ENCODE measurements at regions not wholly inside any gene's neighbourhood (a gene's known extent, or its start where the extent isn't known, plus 50 kb on each side); places are given as distances from the start of the nearest gene placed in this dataset.
"Not testable (repeated sequence)": the region's sequence is repeated elsewhere in the genome, so short reads cannot be mapped to it uniquely, and the experiment has no call there.

- DNase-seq: no peak
Measured at GRCh38 chr4:170979736-170980135, 833.5 kb upstream of the GALNTL6 start.

- no peak for DNase-seq
Measured at GRCh38 chr4:170978990-170979389, 834.2 kb upstream of the GALNTL6 start.

- DNase-seq: no peak
Measured at GRCh38 chr4:170949084-170949483, 859.3 kb upstream of the AADAT start.

- DNase-seq: no peak
Measured at GRCh38 chr4:170940043-170940724, 850.4 kb upstream of the AADAT start.

GRCh38 chr4:170938588-170938987 lies 848.8 kb upstream of the AADAT start:
- no peak for DNase-seq

DNA sequence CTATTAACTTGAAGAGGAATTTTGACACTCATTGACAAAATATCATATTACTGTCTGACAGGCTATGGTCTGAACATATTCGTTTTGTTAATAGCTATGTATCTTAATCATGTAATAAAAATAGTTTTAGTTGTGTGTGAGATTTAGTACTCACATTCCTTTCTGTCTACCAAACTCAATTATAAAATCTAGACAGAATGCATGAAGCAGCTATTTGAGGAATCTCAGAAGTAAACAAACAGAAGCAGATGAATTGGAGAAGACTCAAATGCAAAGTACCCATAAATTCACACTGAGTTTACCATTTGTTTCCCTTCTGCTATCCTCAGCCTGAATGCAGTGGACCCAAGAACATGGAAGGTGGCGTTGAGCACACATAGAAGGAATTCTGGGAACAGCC lies 841.6 kb upstream of the AADAT start:
- no peak for DNase-seq

DNA sequence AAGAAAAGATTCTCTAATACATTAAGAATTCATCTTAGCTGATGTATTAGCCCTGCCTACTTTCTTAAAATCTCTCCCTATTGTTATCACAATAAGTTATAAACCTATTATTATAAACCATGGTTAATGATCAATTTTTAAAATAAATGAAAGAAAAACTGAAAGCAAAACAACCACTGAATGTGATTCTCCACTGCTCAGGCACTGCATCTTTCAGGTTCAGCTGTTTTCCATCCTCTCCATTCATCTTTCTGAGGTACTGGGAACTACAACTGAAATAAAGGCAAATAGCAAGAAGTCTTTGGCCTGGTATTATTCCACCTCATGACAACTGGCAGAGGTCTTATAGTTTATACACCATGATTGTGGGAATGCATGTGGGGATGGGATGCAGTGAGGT lies 798.9 kb upstream of the AADAT start:
- no peak for DNase-seq

DNA sequence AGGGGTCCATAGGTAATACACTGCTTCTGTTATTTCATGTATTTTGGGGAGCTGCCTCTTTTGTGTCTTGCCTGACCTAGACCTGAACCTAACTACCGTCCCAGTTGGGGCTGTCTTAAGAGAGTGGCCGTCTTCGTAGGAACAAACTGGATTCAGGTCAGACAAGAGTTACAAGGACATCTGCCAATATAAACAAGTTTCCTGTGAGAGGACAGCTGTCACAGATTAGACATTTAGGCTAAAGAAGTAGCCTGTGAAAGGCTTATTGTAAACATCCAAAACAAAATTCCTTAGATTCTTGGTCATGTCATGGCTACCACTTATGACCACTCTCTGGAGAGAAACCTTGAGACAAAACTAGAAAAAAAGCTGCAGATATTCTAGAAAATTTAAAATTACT lies 797.6 kb upstream of the AADAT start:
- DNase-seq: peak; percentile 5

DNA sequence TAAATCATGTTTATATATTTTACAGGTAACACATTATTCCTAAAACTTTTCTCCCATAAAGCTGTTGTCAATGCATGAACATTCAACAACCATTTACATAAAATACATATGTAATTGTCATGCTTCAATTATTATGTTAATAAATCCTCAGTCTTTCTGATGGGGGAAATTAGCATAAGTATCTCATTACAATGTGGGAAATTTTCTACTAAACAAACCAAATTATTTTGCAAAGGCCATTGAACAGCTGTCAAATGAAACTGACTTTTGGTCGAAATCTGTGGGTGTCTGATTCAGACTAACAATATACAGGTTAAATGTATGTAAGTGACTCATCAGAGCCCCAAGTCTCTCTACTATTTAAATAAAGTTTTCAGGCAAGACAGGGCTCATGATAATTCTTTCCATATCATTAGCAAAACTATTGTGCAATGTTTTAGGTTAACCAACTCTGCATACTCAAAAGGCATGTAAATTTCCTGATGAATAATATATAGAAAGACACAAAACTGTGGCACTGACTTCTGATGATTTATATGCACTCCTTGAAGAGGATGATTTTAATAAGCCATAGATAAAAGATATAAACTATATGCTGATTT lies 795.3 kb upstream of the AADAT start:
- DNase-seq: no peak

DNA sequence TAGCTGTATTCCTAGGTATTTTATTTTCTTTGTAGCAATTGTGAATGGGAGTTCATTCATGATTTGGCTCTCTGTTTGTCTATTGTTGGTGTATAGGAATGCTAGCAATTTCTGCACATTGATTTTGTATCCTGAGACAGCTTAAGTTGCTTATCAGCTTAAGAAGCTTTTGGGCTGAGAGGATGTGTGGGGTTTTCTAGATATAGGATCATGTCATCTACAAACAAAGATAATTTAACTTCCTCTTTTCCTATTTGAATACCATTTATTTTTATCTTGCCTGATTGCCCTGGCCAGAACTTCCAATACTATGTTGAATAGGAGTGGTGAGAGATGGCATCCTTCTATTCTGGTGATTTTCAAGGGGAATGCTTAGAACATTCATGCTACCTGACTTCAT lies 791.9 kb upstream of the AADAT start:
- DNase-seq: not testable (repeated sequence)

DNA sequence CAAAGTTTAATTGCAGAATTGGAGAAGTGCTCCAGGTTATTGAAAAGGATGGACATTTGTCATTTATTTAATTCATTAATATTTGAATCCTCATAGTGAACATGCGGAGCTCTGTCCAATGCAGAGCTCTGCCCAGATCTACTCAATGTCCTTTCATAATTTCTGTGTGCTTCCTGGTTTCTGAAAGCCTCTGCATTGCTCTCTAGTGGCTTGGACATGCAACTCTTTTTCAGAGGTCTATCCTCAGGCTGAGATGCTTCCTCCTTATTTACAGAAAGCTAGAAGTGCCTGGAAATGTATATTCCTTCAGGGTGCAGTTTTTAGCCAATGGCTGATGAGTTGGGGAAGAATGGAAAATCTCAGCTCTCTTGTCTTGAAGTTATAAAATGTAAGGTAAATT lies 786.1 kb upstream of the AADAT start:
- no peak for DNase-seq

GRCh38 chr4:170872794-170873193 lies 783.0 kb upstream of the AADAT start:
- DNase-seq: no peak

DNA sequence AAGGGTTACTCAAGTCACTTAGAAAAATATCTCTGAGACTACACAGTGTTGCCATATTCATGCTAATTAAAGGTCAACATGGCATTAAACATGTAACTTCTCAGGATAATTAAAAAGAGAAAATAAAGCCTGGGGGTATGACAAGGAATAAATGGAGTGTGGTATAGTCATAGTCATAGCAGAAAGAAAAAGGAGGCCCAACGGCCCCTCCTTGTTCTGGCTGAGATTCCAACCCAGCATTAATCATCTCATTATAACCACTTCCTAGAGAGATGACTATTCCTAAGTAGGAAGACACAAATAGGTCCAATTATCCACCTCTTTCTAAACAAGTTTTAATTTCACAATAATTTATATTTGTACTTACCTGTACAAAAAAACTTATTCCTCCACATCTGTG lies 778.4 kb upstream of the AADAT start:
- no peak for DNase-seq

DNA sequence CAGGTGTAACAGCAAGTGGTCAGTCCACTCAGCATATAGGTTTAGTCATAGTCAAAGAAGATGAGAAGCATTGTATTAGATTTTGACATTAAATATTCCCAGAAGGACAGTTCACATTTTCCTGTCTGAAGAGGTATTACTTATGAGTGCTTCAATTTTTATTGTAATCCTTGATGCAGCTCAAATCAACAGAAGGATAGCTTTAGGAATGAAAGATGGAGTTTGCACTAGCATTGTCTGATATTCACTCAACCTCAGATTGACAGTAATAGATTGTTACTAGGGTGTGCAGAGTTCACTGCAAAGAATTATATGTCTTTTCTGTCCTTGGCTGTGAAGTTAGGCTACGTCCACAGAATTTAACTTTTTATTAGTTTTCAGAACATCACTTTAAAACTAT lies 764.3 kb upstream of the AADAT start:
- no peak for DNase-seq

DNA sequence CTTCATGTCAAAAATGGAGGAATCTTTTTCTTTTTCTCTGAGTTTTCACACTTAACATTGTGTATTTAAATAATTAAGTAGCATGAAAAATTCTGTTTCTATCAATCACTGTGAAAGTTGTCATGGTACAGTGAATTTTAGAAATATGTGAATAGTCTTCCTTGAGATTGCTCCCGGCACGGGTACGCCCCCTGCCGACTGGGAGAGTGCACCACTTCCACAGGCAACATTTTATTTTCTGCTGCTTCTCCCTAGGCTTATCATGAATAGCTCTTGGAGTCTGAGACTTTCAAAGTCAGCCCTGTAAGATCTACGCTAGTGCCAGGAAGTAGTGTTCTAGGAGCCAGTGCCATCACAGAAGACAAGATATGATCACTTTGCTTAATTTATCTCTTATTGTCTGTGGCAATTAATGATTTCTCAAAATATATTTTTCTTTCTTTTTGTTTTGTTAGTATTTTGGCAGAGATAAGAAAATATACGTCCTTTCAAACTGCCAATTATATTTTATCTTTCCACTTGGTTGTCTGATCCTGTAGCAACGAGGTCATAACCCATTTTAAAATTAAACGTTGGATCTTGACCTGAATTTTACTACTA lies 763.8 kb upstream of the AADAT start:
- DNase-seq: peak; percentile 38

GRCh38 chr4:170849969-170850368 lies 760.2 kb upstream of the AADAT start:
- no peak for DNase-seq

- no peak for DNase-seq
Measured at GRCh38 chr4:170827562-170828274, 738.0 kb upstream of the AADAT start.

GRCh38 chr4:170818786-170819185 lies 729.0 kb upstream of the AADAT start:
- DNase-seq: no peak

GRCh38 chr4:170805352-170805751 lies 715.6 kb upstream of the AADAT start:
- DNase-seq: no peak

DNA sequence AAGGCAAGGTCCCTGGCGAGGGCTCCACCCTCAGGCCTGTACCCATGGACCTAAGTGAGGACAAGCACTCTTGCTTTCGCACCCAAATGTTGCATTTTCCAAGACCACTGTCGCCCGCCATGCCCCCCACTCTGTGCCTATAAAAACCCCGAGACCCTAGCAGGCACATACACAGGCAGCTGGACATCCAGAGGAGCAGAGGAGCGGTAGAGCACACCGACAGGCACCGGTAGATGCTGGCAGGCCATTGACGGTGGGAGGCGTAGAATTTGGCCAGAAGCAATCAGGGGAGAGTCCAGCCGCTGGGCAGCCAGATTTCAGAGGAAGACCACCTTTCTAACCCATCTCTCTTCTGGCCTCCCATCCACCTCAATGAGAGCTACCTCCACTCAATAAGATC lies 715.2 kb upstream of the AADAT start:
- no peak for DNase-seq

DNA sequence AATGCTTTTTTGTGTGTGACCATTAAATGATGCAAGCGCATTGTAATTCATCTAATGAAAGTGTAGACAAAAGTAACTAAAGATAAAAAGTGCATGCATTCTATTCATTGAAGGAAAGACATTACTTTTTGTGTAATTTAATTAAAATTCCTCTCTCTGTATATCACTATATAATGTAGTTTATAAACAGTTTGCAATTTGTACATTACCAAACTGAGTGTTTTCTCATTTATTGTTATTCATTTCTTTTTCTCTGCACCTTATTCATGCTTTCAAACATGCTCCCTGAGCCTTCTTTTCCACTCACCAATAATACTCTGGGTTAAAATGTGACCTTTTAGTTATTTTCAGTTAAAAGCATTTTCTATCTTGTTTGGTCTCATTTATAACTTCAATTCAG lies 713.7 kb upstream of the AADAT start:
- no peak for DNase-seq

GRCh38 chr4:170801771-170802170 lies 712.0 kb upstream of the AADAT start:
- no peak for DNase-seq

DNA sequence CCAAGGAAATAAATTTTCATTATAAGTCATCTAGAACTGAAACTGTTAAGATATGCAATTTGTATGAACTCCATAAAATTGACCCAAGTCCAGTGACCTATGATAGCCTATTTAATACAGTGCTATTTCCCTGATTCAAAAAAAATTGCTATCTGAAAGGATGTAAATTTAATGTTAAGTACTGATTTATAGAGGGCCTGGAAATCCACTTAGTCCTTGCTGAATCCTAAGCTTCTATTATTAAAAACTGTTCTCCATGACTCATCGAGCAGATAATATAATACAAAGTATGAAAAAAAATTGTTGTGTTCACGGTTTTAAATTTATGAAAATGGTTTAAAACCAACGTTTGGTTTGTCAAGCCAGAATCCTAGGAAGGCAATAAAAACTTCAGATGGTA lies 704.8 kb upstream of the AADAT start:
- DNase-seq: no peak

Measured in left kidney (tissue), 1 donor.